HCT116 (cell line): ENCODE measurements at regions not wholly inside any gene's neighbourhood (a gene's known extent, or its start where the extent isn't known, plus 50 kb on each side); places are given as distances from the start of the nearest gene placed in this dataset.

Experiments used
- ATAC-seq: fragments of 200-7000 bp; cut with Tn5 transposase; 2 replicates; pipeline ENCODE4 v1.9.1; 2020; ENCODE audit warnings: mild to moderate bottlenecking, moderate library complexity
- BruUV-seq: library from RNA; stranded (reverse); fragments of 400-500 nt; replicated peaks from 2 replicates; lab custom pipeline; 2021; lab: Mats Ljungman, UMichigan
- CTCF ChIA-PET: fragments of 300-600 bp; sonication (Branson Sonifier 250); formaldehyde crosslinking; loops from one replicate; lab custom pipeline; 2021; ENCODE audit warnings: antibody characterized with exemption; lab: Charles Lee
- POLR2A ChIA-PET: fragments of 300-600, 350-600 bp; sonication (Branson Sonifier 250); formaldehyde crosslinking; loops from one replicate; lab custom pipeline; 2021; ENCODE audit warnings: antibody characterized with exemption; lab: Charles Lee
- RAD21 ChIA-PET, 2 experiments: fragments of 300-600 bp; sonication (Branson Sonifier 250); formaldehyde crosslinking; loops; one replicate each; lab custom pipeline; 2023; ENCODE audit warnings: low total read pairs in 2 of 2; ENCODE audit not compliant: uncharacterized antibody in 2 of 2, unreplicated experiment in 2 of 2, low non-redundant PET in 1 of 2; lab: Charles Lee
- DNase-seq: peaks from one replicate; pipeline ENCODE4 v3.0.0-alpha.2; 2010; ENCODE audit warnings: low read depth, low spot score
- H2AFZ ChIP-seq: fragments of 200-600 bp; shearing (Covaris generic), sonication (generic); 2 replicates; pipeline ENCODE4 v1.6.1; 2017; ENCODE audit warnings: low read depth, mixed run types, mixed read lengths, antibody characterized with exemption, low read length; ENCODE audit not compliant: poor library complexity, severe bottlenecking
- H3K27ac ChIP-seq: 2 replicates; pipeline ENCODE4 v1.5.1; 2012; ENCODE audit warnings: low read depth, low read length
- H3K27me3 ChIP-seq: fragments of 200-600 bp; sonication (generic); 2 replicates; pipeline ENCODE4 v1.6.1; 2016; ENCODE audit warnings: mixed run types, low read length, mixed read lengths; ENCODE audit not compliant: insufficient read depth
- H3K36me3 ChIP-seq, 2 experiments: fragments of 200-500 bp in 1 of 2; fragments of 200-600 bp in 1 of 2; sonication (Bioruptor generic) in 1 of 2; sonication (generic) in 1 of 2; 2 replicates each; pipeline versions ENCODE4 v1.5.1 to v1.6.1; 2014 to 2016; ENCODE audit warnings: low read length in 2 of 2, inconsistent platforms in 1 of 2, mixed read lengths in 1 of 2, mixed run types in 1 of 2; ENCODE audit not compliant: insufficient read depth in 2 of 2, control insufficient read depth in 1 of 2
- H3K4me1 ChIP-seq, 2 experiments: fragments of 200-600 bp in 1 of 2; sonication (generic) in 1 of 2; 2 replicates each; pipeline versions ENCODE4 v1.5.1 to v1.6.1; 2012 to 2017; ENCODE audit warnings: low read length in 2 of 2, inconsistent platforms in 1 of 2, mild to moderate bottlenecking in 1 of 2, mixed read lengths in 1 of 2, mixed run types in 1 of 2, moderate library complexity in 1 of 2; ENCODE audit not compliant: insufficient read depth in 2 of 2, control insufficient read depth in 1 of 2
- H3K4me2 ChIP-seq: fragments of 200-600 bp; sonication (generic); 2 replicates; pipeline ENCODE4 v1.6.1; 2017; ENCODE audit warnings: mixed run types, low read length, mixed read lengths
- H3K4me3 ChIP-seq, 2 experiments: fragments of 200-600 bp in 1 of 2; sonication (generic) in 1 of 2; replicated peaks in 1 of 2; 2 replicates each; pipeline ENCODE4 v1.5.1; 2011 to 2016; ENCODE audit warnings: low read length in 2 of 2, control low read depth in 1 of 2, low read depth in 1 of 2, mild to moderate bottlenecking in 1 of 2, mixed read lengths in 1 of 2, mixed run types in 1 of 2
- H3K79me2 ChIP-seq: fragments of 200-600 bp; sonication (generic); 2 replicates; pipeline ENCODE4 v1.6.1; 2017; ENCODE audit warnings: mild to moderate bottlenecking, mixed run types, low read length, moderate library complexity, mixed read lengths; ENCODE audit not compliant: insufficient read depth
- H3K9ac ChIP-seq: fragments of 200-600 bp; sonication (generic); 2 replicates; pipeline ENCODE4 v1.6.1; 2016; ENCODE audit warnings: low read length, mixed read lengths
- H3K9me2 ChIP-seq: fragments of 200-600 bp; sonication (generic), shearing (Covaris generic); 2 replicates; pipeline ENCODE4 v1.6.1; 2017; ENCODE audit warnings: mixed run types, mild to moderate bottlenecking, moderate library complexity; ENCODE audit not compliant: insufficient read depth
- H3K9me3 ChIP-seq, 2 experiments: fragments of 200-500 bp in 1 of 2; fragments of 200-600 bp in 1 of 2; sonication (Bioruptor generic) in 1 of 2; sonication (generic) in 1 of 2; 2 replicates each; pipeline ENCODE4 v1.6.1; 2014 to 2017; ENCODE audit warnings: low read length in 2 of 2, mixed read lengths in 2 of 2, inconsistent platforms in 1 of 2, low read depth in 1 of 2, mild to moderate bottlenecking in 1 of 2, mixed run types in 1 of 2, moderate library complexity in 1 of 2; ENCODE audit not compliant: control insufficient read depth in 1 of 2, insufficient read depth in 1 of 2
- H4K20me1 ChIP-seq: fragments of 200-600 bp; sonication (generic), shearing (Covaris generic); 2 replicates; pipeline ENCODE4 v1.6.1; 2017; ENCODE audit warnings: mixed run types, mild to moderate bottlenecking, moderate library complexity; ENCODE audit not compliant: insufficient read depth
- CBX3 ChIP-seq: IDR thresholded peaks from 2 replicates; pipeline ENCODE4 v1.6.1; 2012; ENCODE audit warnings: low read depth
- CEBPB ChIP-seq: IDR thresholded peaks from 2 replicates; pipeline ENCODE4 v1.6.1; 2012; ENCODE audit warnings: low read depth
- ELF1 ChIP-seq: IDR thresholded peaks from 2 replicates; pipeline ENCODE4 v1.6.1; 2012; ENCODE audit warnings: low read depth, borderline replicate concordance
- EZH2 ChIP-seq: fragments of 200-600 bp; sonication (generic); IDR thresholded peaks from 2 replicates; pipeline ENCODE4 v1.6.1; 2017; ENCODE audit warnings: antibody characterized with exemption, mixed run types
- FOSL1 ChIP-seq: IDR thresholded peaks from 2 replicates; pipeline ENCODE4 v1.6.1; 2012; ENCODE audit warnings: low read depth
- POLR2A ChIP-seq: IDR thresholded peaks from 2 replicates; pipeline ENCODE4 v1.7.0; 2011; ENCODE audit warnings: borderline replicate concordance; ENCODE audit not compliant: insufficient read depth, insufficient read length; ENCODE audit errors: extremely low read depth
- POLR2AphosphoS5 ChIP-seq: IDR thresholded peaks from 2 replicates; pipeline ENCODE4 v1.6.1; 2011; ENCODE audit warnings: mild to moderate bottlenecking, low read depth, low read length, moderate library complexity
- RAD21 ChIP-seq: IDR thresholded peaks from 2 replicates; pipeline ENCODE4 v1.6.1; 2012; ENCODE audit warnings: low read depth, mild to moderate bottlenecking
- SIN3A ChIP-seq: IDR thresholded peaks from 2 replicates; pipeline ENCODE4 v1.6.1; 2012; ENCODE audit warnings: low read depth
- SRF ChIP-seq: IDR thresholded peaks from 2 replicates; pipeline ENCODE4 v1.6.1; 2012; ENCODE audit warnings: low read depth
- TCF7L2 ChIP-seq: IDR thresholded peaks from 2 replicates; pipeline ENCODE4 v1.7.0; 2011; ENCODE audit warnings: borderline replicate concordance, inconsistent platforms; ENCODE audit not compliant: insufficient read depth, insufficient read length; ENCODE audit errors: extremely low read depth
- YY1 ChIP-seq: IDR thresholded peaks from 2 replicates; pipeline ENCODE4 v1.6.1; 2011; ENCODE audit warnings: low read length, low read depth, moderate library complexity, mild to moderate bottlenecking; ENCODE audit not compliant: insufficient replicate concordance; ENCODE audit errors: extremely low read depth
- ZFX ChIP-seq: fragments of 450-650 bp; IDR thresholded peaks from 2 replicates; pipeline ENCODE4 v1.6.1; 2017
- ZNF274 ChIP-seq: fragments of 200-500 bp; sonication (Bioruptor generic); IDR thresholded peaks from 2 replicates; pipeline ENCODE4 v1.6.1; 2014; ENCODE audit warnings: mild to moderate bottlenecking, low read depth, low read length, inconsistent platforms
- intact Hi-C: fragments of 100-400 bp; cut with micrococcal nuclease; formaldehyde crosslinking; loops from 2 replicates; pipeline ENCODE4 v1.10.0; 2022
- TF ChIP-seq, protein P1 (sequence below): IDR thresholded peaks from 2 replicates; pipeline ENCODE4 v1.6.1; 2012
- TF ChIP-seq, protein P2 (sequence below), 3 experiments: fragments of 200-600 bp in 1 of 3; sonication (generic) in 1 of 3; IDR thresholded peaks in 2 of 3; conservative IDR thresholded peaks in 1 of 3; 2 replicates each; pipeline ENCODE4 v1.5.1; 2012 to 2017; ENCODE audit warnings: low read depth in 2 of 3, low read length in 2 of 3, antibody characterized with exemption in 1 of 3, borderline replicate concordance in 1 of 3, control low read depth in 1 of 3, mild to moderate bottlenecking in 1 of 3, mixed read lengths in 1 of 3, mixed run types in 1 of 3, moderate library complexity in 1 of 3; ENCODE audit not compliant: insufficient read depth in 1 of 3
- TF ChIP-seq, protein P3 (sequence below): IDR thresholded peaks from 2 replicates; pipeline ENCODE4 v1.6.1; 2011; ENCODE audit warnings: mild to moderate bottlenecking, low read length, moderate library complexity; ENCODE audit not compliant: insufficient replicate concordance; ENCODE audit errors: extremely low read depth
- TF ChIP-seq, protein P4 (sequence below): IDR thresholded peaks from 2 replicates; pipeline ENCODE4 v1.6.1; 2012; ENCODE audit warnings: low read depth
- TF ChIP-seq, protein P5 (sequence below): IDR thresholded peaks from 2 replicates; pipeline ENCODE4 v1.6.1; 2012

DNA sequence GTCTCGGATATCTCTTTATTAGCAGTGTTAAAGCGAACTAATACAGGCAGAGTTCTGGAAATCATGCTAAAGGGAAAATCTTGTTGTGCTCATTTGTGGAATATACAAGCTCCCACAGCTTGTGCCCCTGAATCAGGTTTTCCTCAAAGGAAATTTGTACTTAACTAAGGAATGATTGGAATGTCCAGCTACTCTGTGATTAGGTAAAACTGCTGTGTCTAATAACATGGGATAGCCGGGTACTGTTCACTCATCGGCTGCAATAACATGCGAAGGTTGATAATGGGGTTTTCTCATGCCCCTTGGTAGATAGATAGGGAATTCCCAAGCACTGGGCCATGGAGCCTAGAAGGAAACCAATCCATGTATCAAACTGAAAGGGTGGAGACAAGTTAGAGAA lies 306.7 kb downstream of the NR2F1-AS1 start:
- ChIA-PET RAD21 (no interaction called here), CTCF (no interaction called here), POLR2A (interaction anchor here (0.6 kb wide), 1 partner anchor 85 kb away, joined by 3 read pairs; no protein-coding TSS in a partner anchor)
- peaks cover 5 to 23% of the 10 kb centered on the region in 2 experiments; a peak in 3 of 4 replicates for H3K4me1 ChIP-seq
- H3K9me3 ChIP-seq, result 0 out of 4 replicates have a peak, but pooled peaks cover 0 to 7% of the 10 kb centered on the region in 2 experiments
- H4K20me1 ChIP-seq, result no peaks in the 10 kb centered on the region
- H3K4me3 ChIP-seq, result no peak overlapping the region
- no peak overlapping the region for H3K27ac ChIP-seq
- H3K79me2 ChIP-seq, result no peaks in the 10 kb centered on the region
- no peak for TF ChIP-seq POLR2A
- TF ChIP-seq ELF1, result no peak
- no peak for TF ChIP-seq ZFX
- TF ChIP-seq, protein P1, sequence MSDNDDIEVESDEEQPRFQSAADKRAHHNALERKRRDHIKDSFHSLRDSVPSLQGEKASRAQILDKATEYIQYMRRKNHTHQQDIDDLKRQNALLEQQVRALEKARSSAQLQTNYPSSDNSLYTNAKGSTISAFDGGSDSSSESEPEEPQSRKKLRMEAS, result no peak
- TF ChIP-seq POLR2AphosphoS5, result no peak
- TF ChIP-seq ZNF274, result no peak
- no peak for TF ChIP-seq EZH2
- no peak for TF ChIP-seq SIN3A
- TF ChIP-seq SRF, result no peak
- TF ChIP-seq CBX3, result no peak
- no peak for TF ChIP-seq CEBPB
- TF ChIP-seq FOSL1, result no peak
- TF ChIP-seq, protein P2, sequence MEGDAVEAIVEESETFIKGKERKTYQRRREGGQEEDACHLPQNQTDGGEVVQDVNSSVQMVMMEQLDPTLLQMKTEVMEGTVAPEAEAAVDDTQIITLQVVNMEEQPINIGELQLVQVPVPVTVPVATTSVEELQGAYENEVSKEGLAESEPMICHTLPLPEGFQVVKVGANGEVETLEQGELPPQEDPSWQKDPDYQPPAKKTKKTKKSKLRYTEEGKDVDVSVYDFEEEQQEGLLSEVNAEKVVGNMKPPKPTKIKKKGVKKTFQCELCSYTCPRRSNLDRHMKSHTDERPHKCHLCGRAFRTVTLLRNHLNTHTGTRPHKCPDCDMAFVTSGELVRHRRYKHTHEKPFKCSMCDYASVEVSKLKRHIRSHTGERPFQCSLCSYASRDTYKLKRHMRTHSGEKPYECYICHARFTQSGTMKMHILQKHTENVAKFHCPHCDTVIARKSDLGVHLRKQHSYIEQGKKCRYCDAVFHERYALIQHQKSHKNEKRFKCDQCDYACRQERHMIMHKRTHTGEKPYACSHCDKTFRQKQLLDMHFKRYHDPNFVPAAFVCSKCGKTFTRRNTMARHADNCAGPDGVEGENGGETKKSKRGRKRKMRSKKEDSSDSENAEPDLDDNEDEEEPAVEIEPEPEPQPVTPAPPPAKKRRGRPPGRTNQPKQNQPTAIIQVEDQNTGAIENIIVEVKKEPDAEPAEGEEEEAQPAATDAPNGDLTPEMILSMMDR (IDR thresholded peaks at IDR 0.05 in 2 of 3, conservative IDR thresholded peaks at IDR 0.05 in 1 of 3; ENCODE audit: borderline replicate concordance in 1 of 3, insufficient read depth in 1 of 3, low read depth in 2 of 3, low read length in 2 of 3), result no peak
- no peak for TF ChIP-seq RAD21
- TF ChIP-seq, protein P3, sequence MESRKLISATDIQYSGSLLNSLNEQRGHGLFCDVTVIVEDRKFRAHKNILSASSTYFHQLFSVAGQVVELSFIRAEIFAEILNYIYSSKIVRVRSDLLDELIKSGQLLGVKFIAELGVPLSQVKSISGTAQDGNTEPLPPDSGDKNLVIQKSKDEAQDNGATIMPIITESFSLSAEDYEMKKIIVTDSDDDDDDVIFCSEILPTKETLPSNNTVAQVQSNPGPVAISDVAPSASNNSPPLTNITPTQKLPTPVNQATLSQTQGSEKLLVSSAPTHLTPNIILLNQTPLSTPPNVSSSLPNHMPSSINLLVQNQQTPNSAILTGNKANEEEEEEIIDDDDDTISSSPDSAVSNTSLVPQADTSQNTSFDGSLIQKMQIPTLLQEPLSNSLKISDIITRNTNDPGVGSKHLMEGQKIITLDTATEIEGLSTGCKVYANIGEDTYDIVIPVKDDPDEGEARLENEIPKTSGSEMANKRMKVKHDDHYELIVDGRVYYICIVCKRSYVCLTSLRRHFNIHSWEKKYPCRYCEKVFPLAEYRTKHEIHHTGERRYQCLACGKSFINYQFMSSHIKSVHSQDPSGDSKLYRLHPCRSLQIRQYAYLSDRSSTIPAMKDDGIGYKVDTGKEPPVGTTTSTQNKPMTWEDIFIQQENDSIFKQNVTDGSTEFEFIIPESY, result no peak
- TF ChIP-seq, protein P4, sequence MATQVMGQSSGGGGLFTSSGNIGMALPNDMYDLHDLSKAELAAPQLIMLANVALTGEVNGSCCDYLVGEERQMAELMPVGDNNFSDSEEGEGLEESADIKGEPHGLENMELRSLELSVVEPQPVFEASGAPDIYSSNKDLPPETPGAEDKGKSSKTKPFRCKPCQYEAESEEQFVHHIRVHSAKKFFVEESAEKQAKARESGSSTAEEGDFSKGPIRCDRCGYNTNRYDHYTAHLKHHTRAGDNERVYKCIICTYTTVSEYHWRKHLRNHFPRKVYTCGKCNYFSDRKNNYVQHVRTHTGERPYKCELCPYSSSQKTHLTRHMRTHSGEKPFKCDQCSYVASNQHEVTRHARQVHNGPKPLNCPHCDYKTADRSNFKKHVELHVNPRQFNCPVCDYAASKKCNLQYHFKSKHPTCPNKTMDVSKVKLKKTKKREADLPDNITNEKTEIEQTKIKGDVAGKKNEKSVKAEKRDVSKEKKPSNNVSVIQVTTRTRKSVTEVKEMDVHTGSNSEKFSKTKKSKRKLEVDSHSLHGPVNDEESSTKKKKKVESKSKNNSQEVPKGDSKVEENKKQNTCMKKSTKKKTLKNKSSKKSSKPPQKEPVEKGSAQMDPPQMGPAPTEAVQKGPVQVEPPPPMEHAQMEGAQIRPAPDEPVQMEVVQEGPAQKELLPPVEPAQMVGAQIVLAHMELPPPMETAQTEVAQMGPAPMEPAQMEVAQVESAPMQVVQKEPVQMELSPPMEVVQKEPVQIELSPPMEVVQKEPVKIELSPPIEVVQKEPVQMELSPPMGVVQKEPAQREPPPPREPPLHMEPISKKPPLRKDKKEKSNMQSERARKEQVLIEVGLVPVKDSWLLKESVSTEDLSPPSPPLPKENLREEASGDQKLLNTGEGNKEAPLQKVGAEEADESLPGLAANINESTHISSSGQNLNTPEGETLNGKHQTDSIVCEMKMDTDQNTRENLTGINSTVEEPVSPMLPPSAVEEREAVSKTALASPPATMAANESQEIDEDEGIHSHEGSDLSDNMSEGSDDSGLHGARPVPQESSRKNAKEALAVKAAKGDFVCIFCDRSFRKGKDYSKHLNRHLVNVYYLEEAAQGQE, result no peak
- TF ChIP-seq, protein P5, sequence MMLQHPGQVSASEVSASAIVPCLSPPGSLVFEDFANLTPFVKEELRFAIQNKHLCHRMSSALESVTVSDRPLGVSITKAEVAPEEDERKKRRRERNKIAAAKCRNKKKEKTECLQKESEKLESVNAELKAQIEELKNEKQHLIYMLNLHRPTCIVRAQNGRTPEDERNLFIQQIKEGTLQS, result no peak
- no peak for TF ChIP-seq YY1
- TF ChIP-seq TCF7L2, result no peak
- H2AFZ ChIP-seq, result peak overlapping the region; percentile 7
- H3K27me3 ChIP-seq, result no peaks in the 10 kb centered on the region
- BruUV-seq, result no TSS peak
- intact Hi-C loops, result no loop called here
- H3K36me3 ChIP-seq, result no peaks in the 10 kb centered on the region
- no peak overlapping the region for H3K4me2 ChIP-seq
- DNase-seq, result no peak
- no peaks in the 10 kb centered on the region for H3K9me2 ChIP-seq
- no peak overlapping the region for H3K9ac ChIP-seq
- ATAC-seq, result no peak
